GM18517 (cell line): ENCODE measurements at regions not wholly inside any gene's neighbourhood (a gene's known extent, or its start where the extent isn't known, plus 50 kb on each side); places are given as distances from the start of the nearest gene placed in this dataset.

Source experiments
- ATAC-seq: cut with Tn5 transposase; IDR thresholded peaks from one replicate; pipeline ENCODE4 v1.9.1; 2021; ENCODE audit warnings: mild to moderate bottlenecking, moderate library complexity; ENCODE audit not compliant: unreplicated experiment

- no peak for ATAC-seq
Observed at GRCh38 chr17:72254808-72255449, 134.1 kb downstream of the SOX9 start.

GRCh38 chr17:72255481-72255880 is 134.7 kb downstream of the SOX9 start:
- no peak for ATAC-seq

GRCh38 chr17:72258711-72259110 is 137.9 kb downstream of the SOX9 start:
- no peak for ATAC-seq

- ATAC-seq: no peak
Observed at GRCh38 chr17:72259922-72260321, 139.1 kb downstream of the SOX9 start.

GRCh38 chr17:72262766-72263165 is 141.9 kb downstream of the SOX9 start:
- no peak for ATAC-seq

- no peak for ATAC-seq
Observed at GRCh38 chr17:72264682-72265405, 144.0 kb downstream of the SOX9 start.

GRCh38 chr17:72266112-72266775 is 145.4 kb downstream of the SOX9 start:
- ATAC-seq: no peak

GRCh38 chr17:72267601-72268000 is 146.8 kb downstream of the SOX9 start:
- ATAC-seq: no peak

GRCh38 chr17:72268431-72268830 is 147.6 kb downstream of the SOX9 start:
- ATAC-seq: no peak

GRCh38 chr17:72270273-72270924 is 149.6 kb downstream of the SOX9 start:
- no peak for ATAC-seq

GRCh38 chr17:72271603-72272002 is 150.8 kb downstream of the SOX9 start:
- ATAC-seq: no peak

GRCh38 chr17:72273289-72274056 is 152.7 kb downstream of the SOX9 start:
- ATAC-seq: no peak

- ATAC-seq: no peak
Observed at GRCh38 chr17:72274614-72275013, 153.8 kb downstream of the SOX9 start.

- ATAC-seq: no peak
Observed at GRCh38 chr17:72280881-72281280, 160.1 kb downstream of the SOX9 start.

GRCh38 chr17:72282439-72283029 is 161.7 kb downstream of the SOX9 start:
- no peak for ATAC-seq

- no peak for ATAC-seq
Observed at GRCh38 chr17:72284806-72285205, 164.0 kb downstream of the SOX9 start.

GRCh38 chr17:72287586-72287985 is 166.8 kb downstream of the SOX9 start:
- ATAC-seq: no peak

- no peak for ATAC-seq
Observed at GRCh38 chr17:72294487-72294893, 173.7 kb downstream of the SOX9 start.

- no peak for ATAC-seq
Observed at GRCh38 chr17:72295916-72296315, 175.1 kb downstream of the SOX9 start.

GRCh38 chr17:72296456-72296855 is 175.6 kb downstream of the SOX9 start:
- ATAC-seq: no peak
